KOPT-K1 (cell line): ENCODE measurements at regions not wholly inside any gene's neighbourhood (a gene's known extent, or its start where the extent isn't known, plus 50 kb on each side); places are given as distances from the start of the nearest gene placed in this dataset.

Source experiments
- H3K27ac ChIP-seq: fragments of 200-600 bp; sonication (generic); 2 replicates; pipeline ENCODE4 v1.5.1; 2016; ENCODE audit warnings: antibody characterized with exemption, mild to moderate bottlenecking, low read depth, low read length; ENCODE audit not compliant: poor library complexity, severe bottlenecking
- H3K36me3 ChIP-seq: fragments of 200-600 bp; sonication (generic); 2 replicates; pipeline ENCODE4 v1.5.1; 2017; ENCODE audit warnings: antibody characterized with exemption, mild to moderate bottlenecking, low read length, moderate library complexity; ENCODE audit not compliant: insufficient read depth
- H3K9me3 ChIP-seq: fragments of 200-600 bp; sonication (generic); 2 replicates; pipeline ENCODE4 v1.5.1; 2017; ENCODE audit warnings: antibody characterized with exemption, low read length, mild to moderate bottlenecking; ENCODE audit not compliant: insufficient read depth, poor library complexity, severe bottlenecking

- H3K36me3 ChIP-seq: no peaks in the 10 kb centered on the region
- H3K27ac ChIP-seq: no peak overlapping the region
- no peaks in the 10 kb centered on the region for H3K9me3 ChIP-seq
Measured at GRCh38 chr9:103881419-103881818, 212.7 kb upstream of the SMC2 start.

DNA sequence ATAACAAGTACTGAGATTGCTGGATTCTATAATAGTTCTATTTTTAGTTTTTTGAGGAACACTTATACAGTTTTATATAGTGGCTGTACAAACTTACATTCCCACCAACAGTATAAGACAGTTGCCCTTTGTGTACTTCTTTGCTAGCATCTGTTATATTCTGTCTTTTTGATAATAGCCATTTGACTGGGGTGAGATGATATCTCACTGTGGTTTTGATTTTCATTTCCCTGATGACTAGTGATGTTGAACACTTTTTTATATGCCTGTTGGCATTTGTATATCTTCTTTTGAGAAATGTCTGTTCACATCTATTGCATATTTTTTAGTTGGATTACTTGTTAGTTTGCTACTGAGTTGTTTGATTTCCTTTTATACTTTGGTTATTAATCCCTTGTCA lies 204.1 kb upstream of the SMC2 start:
- Histone ChIP-seq H3K9me3 (no peaks in the 10 kb centered on the region), H3K36me3 (no peaks in the 10 kb centered on the region), H3K27ac (no peak overlapping the region)

- no peaks in the 10 kb centered on the region for H3K36me3 ChIP-seq
- H3K27ac ChIP-seq: no peak overlapping the region
- no peaks in the 10 kb centered on the region for H3K9me3 ChIP-seq
Measured at GRCh38 chr9:103894184-103894583, 199.9 kb upstream of the SMC2 start.

DNA sequence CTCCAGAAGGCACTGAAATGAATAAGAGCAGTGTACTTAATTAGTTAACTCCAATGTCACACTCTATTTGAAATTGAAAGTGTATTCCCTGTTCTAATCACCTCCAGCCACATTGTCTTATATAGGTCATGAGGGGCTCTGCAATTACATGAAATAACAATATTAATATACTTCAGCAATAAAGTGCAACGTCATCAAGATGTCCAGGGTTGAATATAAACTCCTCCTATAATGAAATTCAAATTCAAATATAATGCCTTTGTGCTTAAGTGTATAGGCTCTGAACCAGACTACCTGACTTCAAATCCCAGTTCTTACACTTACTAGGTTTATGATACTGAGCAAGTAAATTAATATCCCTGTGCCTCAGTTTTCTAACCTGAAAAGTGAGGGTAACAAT lies 195.6 kb upstream of the SMC2 start:
- Histone ChIP-seq H3K27ac (no peak overlapping the region), H3K9me3 (no peaks in the 10 kb centered on the region), H3K36me3 (no peaks in the 10 kb centered on the region)

- Histone ChIP-seq H3K9me3 (no peaks in the 10 kb centered on the region), H3K36me3 (no peaks in the 10 kb centered on the region), H3K27ac (no peak overlapping the region)
Measured at GRCh38 chr9:103899866-103900265, 194.2 kb upstream of the SMC2 start.

- Histone ChIP-seq H3K27ac (no peak overlapping the region), H3K9me3 (no peaks in the 10 kb centered on the region), H3K36me3 (no peaks in the 10 kb centered on the region)
Measured at GRCh38 chr9:103900466-103900865, 193.6 kb upstream of the SMC2 start.

DNA sequence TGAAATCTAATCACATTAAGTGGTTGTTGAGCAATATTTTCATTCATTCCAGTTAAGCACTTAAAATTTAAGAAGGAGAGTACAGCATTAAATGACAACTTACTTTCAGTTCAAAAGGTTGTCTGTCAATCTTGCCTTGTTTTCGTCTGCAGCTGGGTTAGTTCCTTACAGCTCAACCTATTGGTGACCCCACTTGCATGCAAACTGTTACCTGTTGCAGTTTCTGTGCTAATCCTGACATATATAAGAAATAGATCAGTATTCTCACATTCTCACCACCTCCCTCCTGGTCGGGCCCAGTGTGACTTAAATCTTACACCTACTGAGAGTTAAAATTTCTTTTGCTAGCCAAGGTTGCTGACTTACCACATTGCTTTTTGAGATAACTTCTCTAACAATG lies 191.8 kb upstream of the SMC2 start:
- Histone ChIP-seq H3K27ac (no peak overlapping the region), H3K9me3 (no peaks in the 10 kb centered on the region), H3K36me3 (no peaks in the 10 kb centered on the region)

DNA sequence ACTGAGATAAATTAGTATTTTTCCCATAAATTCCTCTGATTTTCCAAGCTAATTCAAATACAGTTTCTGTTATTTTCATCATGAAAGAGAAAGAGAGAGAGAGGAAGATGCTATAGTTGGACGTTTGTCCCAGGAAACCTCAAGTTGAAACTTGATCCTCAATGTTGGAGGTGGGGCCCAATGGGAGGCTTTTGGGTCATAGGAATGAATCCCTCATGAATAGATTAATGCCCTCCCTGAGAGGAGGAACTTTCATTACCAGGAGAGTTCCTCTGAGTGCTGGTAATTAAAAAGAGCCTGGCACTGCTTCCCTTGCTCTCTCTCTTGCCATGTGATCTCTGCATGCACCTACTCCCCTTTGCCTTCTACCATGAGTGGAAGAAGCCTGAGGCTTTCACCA lies 189.9 kb upstream of the SMC2 start:
- Histone ChIP-seq H3K27ac (no peak overlapping the region), H3K36me3 (no peaks in the 10 kb centered on the region), H3K9me3 (no peaks in the 10 kb centered on the region)

- Histone ChIP-seq H3K36me3 (no peaks in the 10 kb centered on the region), H3K27ac (no peak overlapping the region), H3K9me3 (no peaks in the 10 kb centered on the region)
Measured at GRCh38 chr9:103913899-103914298, 180.2 kb upstream of the SMC2 start.

DNA sequence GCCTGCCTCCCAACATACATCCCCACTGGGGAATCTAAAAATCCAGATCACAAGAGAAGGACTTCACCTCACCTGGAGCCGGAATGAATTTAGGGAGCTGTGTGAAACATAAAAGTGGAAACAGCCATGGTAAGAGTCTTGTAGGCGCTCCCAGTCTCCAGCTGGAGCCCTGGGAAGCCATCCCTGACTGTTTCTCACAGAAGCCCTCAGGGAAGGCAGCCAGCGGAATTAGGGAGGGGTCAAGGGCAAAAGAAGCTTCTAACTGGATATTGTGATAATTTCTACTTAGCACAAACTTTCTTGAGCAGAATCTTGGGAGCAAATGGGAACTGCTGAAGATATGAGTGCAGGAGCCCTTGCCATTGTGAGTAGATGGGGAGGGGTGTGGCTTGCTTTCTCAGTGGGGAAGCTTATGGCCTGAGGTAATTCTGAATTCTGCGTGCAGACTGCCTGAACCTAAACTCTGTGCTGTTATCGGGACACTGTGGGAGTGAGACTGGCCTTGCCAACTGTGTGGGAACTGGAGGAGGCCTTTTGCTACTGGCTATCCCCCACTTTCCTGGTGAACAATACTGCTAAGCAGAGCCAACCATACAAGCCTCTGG lies 174.4 kb upstream of the SMC2 start:
- no peaks in the 10 kb centered on the region for H3K36me3 ChIP-seq
- no peaks in the 10 kb centered on the region for H3K9me3 ChIP-seq
- no peak overlapping the region for H3K27ac ChIP-seq

GRCh38 chr9:103928442-103928841 lies 165.7 kb upstream of the SMC2 start:
- Histone ChIP-seq H3K27ac (no peak overlapping the region), H3K36me3 (no peaks in the 10 kb centered on the region), H3K9me3 (no peaks in the 10 kb centered on the region)

- no peaks in the 10 kb centered on the region for H3K9me3 ChIP-seq
- H3K36me3 ChIP-seq: no peaks in the 10 kb centered on the region
- no peak overlapping the region for H3K27ac ChIP-seq
Measured at GRCh38 chr9:103941104-103941503, 153.0 kb upstream of the SMC2 start.

DNA sequence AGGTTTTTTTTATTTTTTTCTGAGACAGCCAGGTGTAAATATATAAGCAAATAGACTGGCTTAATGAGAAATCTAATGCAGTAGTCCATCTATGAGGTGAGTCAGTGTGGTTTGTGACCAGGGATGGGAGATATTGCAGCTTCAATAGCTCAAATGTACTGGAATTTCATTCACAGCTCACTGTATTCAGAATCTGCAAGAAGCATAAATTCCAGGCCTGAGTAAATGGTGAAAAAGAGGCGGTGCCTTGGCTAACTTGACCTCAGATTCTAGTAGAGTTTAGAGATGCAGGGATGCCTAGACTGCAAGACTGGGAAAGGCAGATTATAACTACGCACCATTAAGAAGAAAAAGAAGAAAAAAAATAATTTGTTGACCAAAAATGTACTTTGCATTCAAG lies 151.9 kb upstream of the SMC2 start:
- no peaks in the 10 kb centered on the region for H3K9me3 ChIP-seq
- H3K27ac ChIP-seq: no peak overlapping the region
- H3K36me3 ChIP-seq: no peaks in the 10 kb centered on the region

DNA sequence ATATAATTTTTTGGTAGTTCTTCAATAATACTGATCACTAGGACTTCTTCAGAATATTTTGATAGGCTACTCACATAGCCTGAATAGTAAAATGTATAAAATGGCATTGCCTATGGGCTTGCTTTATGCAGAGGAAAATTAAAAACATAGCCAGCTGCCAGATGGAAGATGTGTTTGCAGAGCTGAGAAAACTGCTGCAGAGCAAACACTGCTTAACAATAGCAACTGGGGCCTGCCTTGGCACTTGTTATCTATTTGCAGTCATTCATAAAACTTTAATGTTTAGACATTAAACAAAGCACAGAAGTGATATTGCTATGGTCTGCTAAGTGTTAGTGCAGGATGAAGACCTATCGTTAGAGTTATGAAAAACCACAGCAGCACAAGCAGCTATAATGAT lies 151.5 kb upstream of the SMC2 start:
- Histone ChIP-seq H3K36me3 (no peaks in the 10 kb centered on the region), H3K27ac (no peak overlapping the region), H3K9me3 (no peaks in the 10 kb centered on the region)

GRCh38 chr9:103949096-103949495 lies 145.0 kb upstream of the SMC2 start:
- H3K27ac ChIP-seq: no peak overlapping the region
- H3K9me3 ChIP-seq: no peaks in the 10 kb centered on the region
- no peaks in the 10 kb centered on the region for H3K36me3 ChIP-seq

DNA sequence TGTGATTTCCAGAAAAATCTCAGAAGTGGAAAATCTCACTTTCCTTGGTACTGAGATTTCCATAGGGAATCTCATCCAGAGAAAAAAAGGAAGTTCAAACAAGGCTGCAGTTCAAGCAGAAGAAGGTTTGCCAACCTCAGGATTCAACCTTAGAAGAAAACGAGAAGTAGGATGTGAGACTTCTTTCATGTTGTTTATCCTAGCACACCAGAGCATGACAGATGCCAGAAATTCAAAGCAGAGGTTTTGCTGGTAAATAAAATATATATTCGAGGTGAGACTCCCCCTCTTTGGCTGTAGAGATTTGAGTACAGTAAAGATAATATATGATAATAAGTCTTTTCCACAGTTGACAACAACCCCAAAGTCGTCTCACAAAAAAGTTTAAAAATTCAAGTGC lies 116.9 kb upstream of the SMC2 start:
- Histone ChIP-seq H3K27ac (no peak overlapping the region), H3K9me3 (no peaks in the 10 kb centered on the region), H3K36me3 (no peaks in the 10 kb centered on the region)

DNA sequence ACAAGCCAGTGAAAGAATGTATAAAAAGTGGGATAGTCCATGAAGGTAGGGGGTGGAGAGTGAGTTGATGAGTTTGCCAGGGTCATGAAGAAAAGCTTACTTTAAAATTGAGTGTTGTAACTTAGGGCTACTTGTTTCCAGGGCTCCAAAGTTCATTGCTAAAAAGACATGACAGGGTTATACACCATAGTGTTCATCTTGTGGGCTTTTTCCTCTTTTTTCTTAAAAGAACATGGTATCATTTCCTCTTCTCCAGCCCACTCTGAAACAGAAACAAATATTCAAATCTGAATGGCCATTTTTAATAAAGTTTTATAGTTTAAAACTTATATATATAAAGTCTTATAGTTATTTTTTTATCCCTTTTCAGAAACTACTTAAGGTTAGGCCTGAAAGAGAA lies 115.7 kb upstream of the SMC2 start:
- no peak overlapping the region for H3K27ac ChIP-seq
- H3K36me3 ChIP-seq: no peaks in the 10 kb centered on the region
- H3K9me3 ChIP-seq: no peaks in the 10 kb centered on the region
